PC-3 (cell line): ENCODE measurements at regions not wholly inside any gene's neighbourhood (a gene's known extent, or its start where the extent isn't known, plus 50 kb on each side); places are given as distances from the start of the nearest gene placed in this dataset.

ENCODE experiments used
- CTCF ChIP-seq: fragments of 300-600 bp; sonication (generic); conservative IDR thresholded peaks from 2 replicates; pipeline ENCODE4 v1.5.1; 2017; ENCODE audit warnings: antibody characterized with exemption, low read depth, mild to moderate bottlenecking, low read length
- EZH2 ChIP-seq: fragments of 300-600 bp; sonication (generic); IDR thresholded peaks from one replicate; pipeline ENCODE4 v1.6.1; 2017; ENCODE audit warnings: antibody characterized with exemption, mild to moderate bottlenecking, low read length; ENCODE audit not compliant: unreplicated experiment
- EZH2phosphoT487 ChIP-seq: fragments of 300-600 bp; sonication (generic); IDR thresholded peaks from 2 replicates; pipeline ENCODE4 v1.6.1; 2018; ENCODE audit warnings: mild to moderate bottlenecking, antibody characterized with exemption, low read length, borderline replicate concordance

GRCh38 chr7:16091701-16092310, 329.5 kb downstream of the CRPPA start:
- no peak for TF ChIP-seq CTCF
- TF ChIP-seq EZH2: no peak
- TF ChIP-seq EZH2phosphoT487: no peak
